ENCODE measurements at regions not wholly inside any gene's neighbourhood (a gene's known extent, or its start where the extent isn't known, plus 50 kb on each side); places are given as distances from the start of the nearest gene placed in this dataset.
A peak's percentile ranks its signal among the peaks of the same experiment; 100 is the strongest.

GRCh38 chr1:232503497-232503896 is 126.4 kb downstream of the SIPA1L2 start:
- WGBS, 2 donors (ENCODE audit: low coverage in 1 of 2) = 80 to 100% methylated on average over 1 of the region's 1 CpG
- TF ChIP-seq POLR2AphosphoS5 (IDR thresholded peaks at IDR 0.05) (no peak), POLR2A (IDR thresholded peaks at IDR 0.05) (no peak)
- Histone ChIP-seq H3K27me3 (no peaks in the 10 kb centered on the region), H3K9me3 (no peaks in the 10 kb centered on the region), H3K27ac (no peak overlapping the region), H3K4me1 (peaks cover 0 to 44% (median 5%) of the 10 kb centered on the region in 3 donors), H3K4me3 (no peak overlapping the region), H3K36me3 (no peaks in the 10 kb centered on the region)
- ATAC-seq = no peak

DNA sequence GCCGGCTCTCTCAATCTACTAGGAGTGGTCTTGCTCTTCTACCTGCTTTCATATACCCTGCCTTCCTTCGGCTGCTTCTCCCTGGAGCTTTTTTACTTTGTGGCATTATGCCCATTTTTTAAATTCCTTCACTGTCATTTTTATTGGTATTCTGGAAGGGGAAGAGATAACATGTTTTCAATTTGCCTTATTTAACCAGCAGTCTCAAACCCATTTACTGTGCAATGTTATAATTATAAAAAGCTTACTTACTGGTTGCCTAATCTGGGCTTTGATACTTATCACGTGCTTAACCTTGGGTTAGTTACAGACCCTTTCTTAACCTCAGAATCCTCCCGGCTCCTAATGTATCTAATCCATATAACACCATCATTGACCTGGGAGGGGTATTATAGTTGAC is 128.1 kb downstream of the SIPA1L2 start:
- Histone ChIP-seq H3K9me3 (no peaks in the 10 kb centered on the region), H3K36me3 (no peaks in the 10 kb centered on the region), H3K4me3 (no peak overlapping the region), H3K27ac (no peak overlapping the region), H3K27me3 (no peaks in the 10 kb centered on the region), H3K4me1 (peaks cover 0 to 51% (median 5%) of the 10 kb centered on the region in 3 donors)
- ATAC-seq = no peak
- 79 to 94% methylated on average over 2 to 4 of the region's 4 CpGs for WGBS, 2 donors (ENCODE audit: low coverage in 1 of 2)
- TF ChIP-seq EP300 (IDR thresholded peaks at IDR 0.05) = no peak
- no peak for TF ChIP-seq POLR2A (IDR thresholded peaks at IDR 0.05)
- no peak for TF ChIP-seq POLR2AphosphoS5 (IDR thresholded peaks at IDR 0.05)
- TF ChIP-seq, protein P1, sequence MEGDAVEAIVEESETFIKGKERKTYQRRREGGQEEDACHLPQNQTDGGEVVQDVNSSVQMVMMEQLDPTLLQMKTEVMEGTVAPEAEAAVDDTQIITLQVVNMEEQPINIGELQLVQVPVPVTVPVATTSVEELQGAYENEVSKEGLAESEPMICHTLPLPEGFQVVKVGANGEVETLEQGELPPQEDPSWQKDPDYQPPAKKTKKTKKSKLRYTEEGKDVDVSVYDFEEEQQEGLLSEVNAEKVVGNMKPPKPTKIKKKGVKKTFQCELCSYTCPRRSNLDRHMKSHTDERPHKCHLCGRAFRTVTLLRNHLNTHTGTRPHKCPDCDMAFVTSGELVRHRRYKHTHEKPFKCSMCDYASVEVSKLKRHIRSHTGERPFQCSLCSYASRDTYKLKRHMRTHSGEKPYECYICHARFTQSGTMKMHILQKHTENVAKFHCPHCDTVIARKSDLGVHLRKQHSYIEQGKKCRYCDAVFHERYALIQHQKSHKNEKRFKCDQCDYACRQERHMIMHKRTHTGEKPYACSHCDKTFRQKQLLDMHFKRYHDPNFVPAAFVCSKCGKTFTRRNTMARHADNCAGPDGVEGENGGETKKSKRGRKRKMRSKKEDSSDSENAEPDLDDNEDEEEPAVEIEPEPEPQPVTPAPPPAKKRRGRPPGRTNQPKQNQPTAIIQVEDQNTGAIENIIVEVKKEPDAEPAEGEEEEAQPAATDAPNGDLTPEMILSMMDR (IDR thresholded peaks at IDR 0.05) = no peak

DNA sequence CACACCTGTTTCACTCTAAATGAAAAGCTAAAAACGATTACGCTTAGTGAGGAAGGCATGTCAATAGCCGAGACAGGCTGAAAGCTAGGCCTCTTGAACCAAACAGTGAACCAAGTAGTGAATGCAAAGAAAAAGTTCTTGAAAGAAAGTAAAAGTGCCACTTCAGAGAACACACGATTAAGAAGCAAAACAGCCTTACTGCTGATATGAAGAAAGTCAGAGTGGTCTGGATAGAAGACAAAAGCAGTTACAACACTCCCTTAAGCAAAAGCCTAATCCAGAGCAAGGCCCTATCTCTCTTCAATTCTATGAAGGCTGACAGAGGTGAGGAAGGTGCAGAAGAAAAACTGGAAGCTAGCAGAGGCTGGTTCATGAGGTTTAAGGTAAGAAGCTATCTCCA is 130.7 kb downstream of the SIPA1L2 start:
- TF ChIP-seq, protein P1 (IDR thresholded peaks at IDR 0.05) = no peak
- TF ChIP-seq EP300 (IDR thresholded peaks at IDR 0.05) (no peak), POLR2AphosphoS5 (IDR thresholded peaks at IDR 0.05) (no peak), POLR2A (IDR thresholded peaks at IDR 0.05) (no peak)
- H3K27me3 ChIP-seq = no peaks in the 10 kb centered on the region
- H3K9me3 ChIP-seq = no peaks in the 10 kb centered on the region
- peak overlapping the region in 2 of 4 donors; percentile 8 to 31 for H3K27ac ChIP-seq
- no peak overlapping the region for H3K4me3 ChIP-seq
- peaks cover 0 to 63% (median 5%) of the 10 kb centered on the region in 3 donors for H3K4me1 ChIP-seq
- H3K36me3 ChIP-seq = no peaks in the 10 kb centered on the region
- no peak for ATAC-seq
- 25 to 48% methylated on average over 3 to 4 of the region's 4 CpGs for WGBS, 2 donors (ENCODE audit: low coverage in 1 of 2)

GRCh38 chr1:232493869-232494268 is 136.1 kb downstream of the SIPA1L2 start:
- Histone ChIP-seq H3K27ac (no peak overlapping the region), H3K4me3 (no peak overlapping the region), H3K27me3 (no peaks in the 10 kb centered on the region), H3K4me1 (peaks cover 0 to 23% (median 0%) of the 10 kb centered on the region in 3 donors), H3K9me3 (no peaks in the 10 kb centered on the region), H3K36me3 (peaks cover 0 to 36% of the 10 kb centered on the region in 2 donors)
- WGBS, 2 donors (ENCODE audit: low coverage in 1 of 2) = 71 to 83% methylated on average over 4 of the region's 4 CpGs
- ATAC-seq = no peak
- TF ChIP-seq POLR2AphosphoS5 (IDR thresholded peaks at IDR 0.05) (no peak), EP300 (IDR thresholded peaks at IDR 0.05) (no peak), POLR2A (IDR thresholded peaks at IDR 0.05) (no peak)
- TF ChIP-seq, protein P1 (IDR thresholded peaks at IDR 0.05) = no peak

DNA sequence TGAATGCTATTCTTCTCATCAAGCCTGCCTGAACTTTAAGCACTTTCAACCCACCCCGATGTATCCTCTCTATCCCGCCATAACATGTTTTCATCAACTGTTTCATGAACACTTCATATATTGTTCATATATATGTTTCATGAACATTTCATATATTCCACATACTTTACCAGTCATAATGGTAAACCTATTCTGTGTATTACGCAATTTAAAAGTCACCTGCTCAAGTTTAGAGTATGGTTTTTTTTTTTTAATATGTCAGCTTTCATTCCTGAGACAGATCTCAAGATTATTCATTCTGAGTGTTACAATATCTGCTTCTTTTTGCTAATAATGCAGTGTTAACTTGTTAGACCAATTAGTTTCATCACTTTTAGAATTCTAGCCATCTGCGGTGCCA is 140.7 kb downstream of the SIPA1L2 start:
- 92 to 100% methylated on average over 4 of the region's 4 CpGs for WGBS, 2 donors (ENCODE audit: low coverage in 1 of 2)
- Histone ChIP-seq H3K4me1 (peaks cover 0 to 15% (median 6%) of the 10 kb centered on the region in 3 donors), H3K9me3 (no peaks in the 10 kb centered on the region), H3K36me3 (peaks cover 0 to 40% of the 10 kb centered on the region in 2 donors), H3K27me3 (no peaks in the 10 kb centered on the region), H3K4me3 (no peak overlapping the region), H3K27ac (no peak overlapping the region)
- no peak for ATAC-seq
- TF ChIP-seq POLR2AphosphoS5 (IDR thresholded peaks at IDR 0.05) = no peak
- TF ChIP-seq EP300 (IDR thresholded peaks at IDR 0.05) = no peak
- no peak for TF ChIP-seq POLR2A (IDR thresholded peaks at IDR 0.05)
- TF ChIP-seq, protein P1 (IDR thresholded peaks at IDR 0.05) = no peak

Data from gastroesophageal sphincter (tissue), 4 donors.